IMR-90 (cell line): ENCODE measurements at regions not wholly inside any gene's neighbourhood (a gene's known extent, or its start where the extent isn't known, plus 50 kb on each side); places are given as distances from the start of the nearest gene placed in this dataset.

Experiments used
- ATAC-seq: fragments of 200-7000 bp; cut with Tn5 transposase; 2 replicates; pipeline ENCODE4 v1.9.1; 2020; ENCODE audit warnings: low read depth, mild to moderate bottlenecking, moderate library complexity
- BruUV-seq: library from RNA; stranded (reverse); fragments of 400-500 nt; replicated peaks from 2 replicates; lab custom pipeline; 2021; lab: Mats Ljungman, UMichigan
- CTCF ChIA-PET: fragments of 300-600 bp; formaldehyde crosslinking; extraction: SDS; loops from one replicate; lab custom pipeline; 2021; ENCODE audit warnings: antibody characterized with exemption; lab: Yijun Ruan, JAX
- POLR2A ChIA-PET: fragments of 300-600 bp; sonication (Branson Sonifier 250); formaldehyde crosslinking; loops from one replicate; lab custom pipeline; 2022; ENCODE audit warnings: antibody characterized with exemption; ENCODE audit not compliant: unreplicated experiment; lab: Charles Lee
- DNase-seq: peaks from one replicate; pipeline ENCODE4 v3.0.0; 2013
- H2AFZ ChIP-seq: replicated peaks from 2 replicates; pipeline ENCODE3; 2013; ENCODE audit warnings: low read length, mild to moderate bottlenecking; ENCODE audit not compliant: poor library complexity
- H2AK5ac ChIP-seq: 2 replicates; pipeline ENCODE4 v1.6.1; 2013; ENCODE audit warnings: low read depth, low read length, inconsistent platforms
- H2AK9ac ChIP-seq: replicated peaks from 2 replicates; pipeline ENCODE3; 2013; ENCODE audit warnings: mild to moderate bottlenecking, low read depth, low read length, moderate library complexity; ENCODE audit not compliant: poor library complexity
- H2BK120ac ChIP-seq: 2 replicates; pipeline ENCODE4 v1.6.1; 2013; ENCODE audit warnings: low read depth, low read length, inconsistent platforms
- H2BK15ac ChIP-seq: 3 replicates; pipeline ENCODE4 v1.6.1; 2013; ENCODE audit warnings: low read depth, low read length, inconsistent platforms
- H2BK20ac ChIP-seq: 2 replicates; pipeline ENCODE4 v1.6.1; 2013; ENCODE audit warnings: low read depth, mild to moderate bottlenecking, inconsistent platforms, low read length, moderate library complexity
- H2BK5ac ChIP-seq: 2 replicates; pipeline ENCODE4 v1.6.1; 2013; ENCODE audit warnings: mild to moderate bottlenecking, low read depth, low read length, inconsistent platforms; ENCODE audit not compliant: poor library complexity, severe bottlenecking
- H3K14ac ChIP-seq: replicated peaks from 2 replicates; pipeline ENCODE4 v1.6.1; 2013; ENCODE audit warnings: low read depth, low read length, inconsistent platforms
- H3K18ac ChIP-seq: 2 replicates; pipeline ENCODE4 v1.6.1; 2013; ENCODE audit warnings: low read depth, low read length, control low read depth
- H3K23ac ChIP-seq: 2 replicates; pipeline ENCODE4 v1.6.1; 2013; ENCODE audit warnings: low read depth, low read length, inconsistent platforms
- H3K27ac ChIP-seq: 2 replicates; pipeline ENCODE4 v1.5.1; 2013; ENCODE audit warnings: mild to moderate bottlenecking, control low read depth, low read length; ENCODE audit not compliant: insufficient read depth
- H3K27me3 ChIP-seq: 2 replicates; pipeline ENCODE4 v1.6.1; 2013; ENCODE audit warnings: low read length; ENCODE audit not compliant: control insufficient read depth, insufficient read depth
- H3K36me3 ChIP-seq: 2 replicates; pipeline ENCODE4 v1.6.1; 2013; ENCODE audit warnings: low read length, mixed read lengths; ENCODE audit not compliant: control insufficient read depth, insufficient read depth
- H3K4ac ChIP-seq: 2 replicates; pipeline ENCODE4 v1.6.1; 2013; ENCODE audit warnings: low read depth, low read length, inconsistent platforms
- H3K4me1 ChIP-seq: 2 replicates; pipeline ENCODE4 v1.6.1; 2013; ENCODE audit warnings: low read length, mixed read lengths; ENCODE audit not compliant: control insufficient read depth, insufficient read depth
- H3K4me2 ChIP-seq: 2 replicates; pipeline ENCODE4 v1.6.1; 2013; ENCODE audit warnings: low read depth, mild to moderate bottlenecking, control low read depth, low read length, moderate library complexity
- H3K4me3 ChIP-seq: 2 replicates; pipeline ENCODE4 v1.5.1; 2013; ENCODE audit warnings: low read depth, mild to moderate bottlenecking, control low read depth, low read length, moderate library complexity; ENCODE audit not compliant: insufficient read depth
- H3K56ac ChIP-seq: 2 replicates; pipeline ENCODE4 v1.6.1; 2013; ENCODE audit warnings: low read length, inconsistent platforms; ENCODE audit not compliant: insufficient read depth; ENCODE audit errors: extremely low read depth
- H3K79me1 ChIP-seq, 2 experiments: 2 replicates each; pipeline ENCODE4 v1.6.1; 2013; ENCODE audit warnings: low read length in 2 of 2, inconsistent platforms in 1 of 2, low read depth in 1 of 2
- H3K9ac ChIP-seq: 2 replicates; pipeline ENCODE4 v1.6.1; 2013; ENCODE audit warnings: low read depth, low read length, control low read depth
- H3K9me1 ChIP-seq: 2 replicates; pipeline ENCODE4 v1.6.1; 2013; ENCODE audit warnings: low read length, inconsistent platforms; ENCODE audit not compliant: insufficient read depth
- H3K9me3 ChIP-seq: 2 replicates; pipeline ENCODE4 v1.6.1; 2013; ENCODE audit warnings: low read length; ENCODE audit not compliant: control insufficient read depth, insufficient read depth
- H4K20me1 ChIP-seq: 2 replicates; pipeline ENCODE4 v1.6.1; 2013; ENCODE audit warnings: low read length, inconsistent platforms; ENCODE audit not compliant: insufficient read depth
- H4K5ac ChIP-seq: 2 replicates; pipeline ENCODE4 v1.6.1; 2013; ENCODE audit warnings: mild to moderate bottlenecking, low read depth, low read length, control low read depth
- H4K8ac ChIP-seq, 2 experiments: 2 replicates each; pipeline ENCODE4 v1.6.1; 2013; ENCODE audit warnings: low read depth in 2 of 2, low read length in 2 of 2, control low read depth in 1 of 2, inconsistent platforms in 1 of 2
- H4K91ac ChIP-seq: 2 replicates; pipeline ENCODE4 v1.6.1; 2013; ENCODE audit warnings: low read depth, low read length, inconsistent platforms; ENCODE audit not compliant: insufficient read depth
- BHLHE40 ChIP-seq: fragments of 150-350 bp; IDR thresholded peaks from 2 replicates; pipeline ENCODE4 v1.6.1; 2016; ENCODE audit warnings: mild to moderate bottlenecking, low read depth, low read length
- FOS ChIP-seq: fragments of 150-350 bp; IDR thresholded peaks from 2 replicates; pipeline ENCODE4 v1.6.1; 2016; ENCODE audit warnings: low read depth, low read length
- MAZ ChIP-seq: IDR thresholded peaks from 2 replicates; pipeline ENCODE4 v1.6.1; 2012; ENCODE audit warnings: low read depth, mild to moderate bottlenecking, low read length, improper control_type of control experiment, moderate library complexity, borderline replicate concordance
- MXI1 ChIP-seq: IDR thresholded peaks from 2 replicates; pipeline ENCODE4 v1.6.1; 2012; ENCODE audit warnings: low read depth, mild to moderate bottlenecking, low read length, moderate library complexity, borderline replicate concordance
- POLR2A ChIP-seq: IDR thresholded peaks from 2 replicates; pipeline ENCODE4 v1.6.1; 2012; ENCODE audit warnings: mild to moderate bottlenecking, low read depth, low read length
- WGBS, 2 experiments: methylation state at CpG; one replicate each; pipeline versions ENCODE4 v1.1.5 to v1.1.7; 2013; ENCODE audit warnings: missing lambda C conversion rate in 2 of 2; ENCODE audit not compliant: insufficient read length in 1 of 2; ENCODE audit errors: extremely low coverage in 2 of 2; 5-methylcytosine and 5-hydroxymethylcytosine counted together
- dilution Hi-C: fragments of 300-500 bp; cut with HindIII; formaldehyde crosslinking; loops from one replicate; pipeline ENCODE4 v1.14.3; 2018; ENCODE audit warnings: low sequenced_read_pairs; ENCODE audit not compliant: unreplicated experiment
- in situ Hi-C: fragments of 300-500 bp; cut with MboI; formaldehyde crosslinking; loops from 3 replicates; pipeline ENCODE4 v1.14.3; 2019; ENCODE audit warnings: low sequenced_read_pairs, inconsistent platforms, mixed read lengths
- intact Hi-C: fragments of 100-400 bp; cut with micrococcal nuclease; formaldehyde crosslinking; loops from 2 replicates; pipeline ENCODE4 v1.10.0; 2022

DNA sequence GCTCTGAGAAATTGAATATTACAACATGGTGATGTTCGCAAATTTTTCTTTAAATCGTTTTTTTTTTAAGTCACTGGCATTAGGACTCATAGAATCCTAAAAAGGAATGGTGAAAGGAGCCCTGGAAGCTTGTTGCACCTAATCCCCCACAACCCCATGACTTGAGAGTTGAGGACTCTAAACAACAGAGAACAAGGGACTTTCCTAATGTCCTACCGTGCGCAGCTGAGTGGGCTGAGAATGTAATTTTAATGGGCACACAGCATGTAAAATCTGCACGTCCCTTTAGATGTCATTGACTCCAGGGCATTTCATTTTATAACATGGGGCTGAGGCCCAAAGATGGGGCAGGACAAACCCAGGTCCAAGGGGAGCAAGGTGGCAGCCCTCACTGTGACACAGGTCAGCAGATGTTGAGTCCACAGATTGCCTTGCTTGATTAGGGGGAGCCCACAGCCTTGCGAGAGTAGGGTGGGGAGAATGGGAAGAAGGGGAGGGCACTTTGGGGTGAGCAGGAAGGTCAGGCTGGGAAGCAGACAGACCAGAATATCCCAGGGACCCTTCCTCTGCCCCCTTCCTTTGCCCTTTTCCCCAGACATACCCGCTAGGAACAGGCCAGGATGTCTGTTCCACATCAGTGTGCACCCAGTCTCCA, 208.4 kb upstream of the ZMIZ1 start:
- DNase-seq (no peak), ATAC-seq (no peak)
- Histone ChIP-seq H2AK5ac (no peak overlapping the region), H3K27me3 (peaks cover 46% of the 10 kb centered on the region), H4K91ac (no peak overlapping the region), H3K4me3 (no peak overlapping the region), H3K27ac (no peak overlapping the region), H3K56ac (no peak overlapping the region), H3K9me1 (no peaks in the 10 kb centered on the region), H3K9ac (no peak overlapping the region), H3K23ac (no peak overlapping the region), H2BK120ac (no peak overlapping the region), H3K4me1 (no peaks in the 10 kb centered on the region), H3K36me3 (no peaks in the 10 kb centered on the region), H3K4ac (no peak overlapping the region), H3K9me3 (no peaks in the 10 kb centered on the region), H2BK20ac (no peak overlapping the region), H4K5ac (no peak overlapping the region), H4K20me1 (no peaks in the 10 kb centered on the region), H3K4me2 (no peak overlapping the region), H3K79me1 (no peaks in the 10 kb centered on the region), H2AFZ (no peak overlapping the region), H2AK9ac (no peak overlapping the region), H3K14ac (no peak overlapping the region), H2BK5ac (no peak overlapping the region), H2BK15ac (no peak overlapping the region), H3K18ac (no peak overlapping the region), H4K8ac (no peak overlapping the region)
- CTCF ChIA-PET = no interaction called here
- TF ChIP-seq MXI1 (no peak), MAZ (no peak), BHLHE40 (no peak), FOS (no peak), POLR2A (no peak)
- in situ Hi-C loops = no loop called here
- POLR2A ChIA-PET = no interaction called here
- intact Hi-C loops = no loop called here
- BruUV-seq = no TSS peak
- dilution Hi-C loops = no loop called here
- 86% methylated on average over 2 of the region's 7 CpGs; no CpG with 5 or more reads in 1 of the 2 experiments for WGBS, 2 experiments
